ENCODE measurements at regions not wholly inside any gene's neighbourhood (a gene's known extent, or its start where the extent isn't known, plus 50 kb on each side); places are given as distances from the start of the nearest gene placed in this dataset.
"Not testable (repeated sequence)": the region's sequence is repeated elsewhere in the genome, so short reads cannot be mapped to it uniquely, and the experiment has no call there.

DNA sequence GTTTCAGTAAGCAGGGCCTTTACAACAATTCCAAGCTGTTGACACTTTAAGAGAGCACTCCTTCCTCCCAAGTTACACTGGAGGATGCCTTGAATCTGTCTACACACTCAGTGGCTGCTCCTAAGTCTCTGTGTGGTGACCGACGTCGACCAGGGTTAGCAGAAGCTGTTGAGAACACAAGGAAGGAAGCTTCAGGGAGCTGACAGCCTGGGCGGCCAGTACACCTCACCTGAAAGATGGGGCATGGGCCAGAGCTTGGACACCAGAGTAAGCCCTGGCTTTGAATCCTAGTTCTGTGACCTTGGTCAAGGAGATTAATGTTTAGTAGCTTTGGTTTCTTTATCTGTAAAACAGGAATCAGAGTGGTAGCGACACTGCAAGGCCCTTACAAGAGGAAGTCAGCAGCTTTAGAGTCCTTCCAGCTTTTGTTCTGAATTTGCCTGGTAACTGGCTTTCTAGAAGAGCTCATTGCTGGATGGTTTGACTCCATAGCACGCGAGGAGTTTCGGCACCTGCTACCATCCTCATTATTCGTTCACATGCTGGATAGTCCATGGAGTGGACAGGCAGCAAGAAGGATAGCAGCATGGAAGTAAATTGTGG lies 214.2 kb downstream of the FGF9 start:
- H3K27ac ChIP-seq, result no peak overlapping the region
- WGBS, 2 donors, result 76 to 79% methylated on average over 7 to 9 of the region's 9 CpGs
- no peak for DNase-seq
- H3K27me3 ChIP-seq, result no peaks in the 10 kb centered on the region
- no peaks in the 10 kb centered on the region for H3K4me1 ChIP-seq
- TF ChIP-seq, protein P1, sequence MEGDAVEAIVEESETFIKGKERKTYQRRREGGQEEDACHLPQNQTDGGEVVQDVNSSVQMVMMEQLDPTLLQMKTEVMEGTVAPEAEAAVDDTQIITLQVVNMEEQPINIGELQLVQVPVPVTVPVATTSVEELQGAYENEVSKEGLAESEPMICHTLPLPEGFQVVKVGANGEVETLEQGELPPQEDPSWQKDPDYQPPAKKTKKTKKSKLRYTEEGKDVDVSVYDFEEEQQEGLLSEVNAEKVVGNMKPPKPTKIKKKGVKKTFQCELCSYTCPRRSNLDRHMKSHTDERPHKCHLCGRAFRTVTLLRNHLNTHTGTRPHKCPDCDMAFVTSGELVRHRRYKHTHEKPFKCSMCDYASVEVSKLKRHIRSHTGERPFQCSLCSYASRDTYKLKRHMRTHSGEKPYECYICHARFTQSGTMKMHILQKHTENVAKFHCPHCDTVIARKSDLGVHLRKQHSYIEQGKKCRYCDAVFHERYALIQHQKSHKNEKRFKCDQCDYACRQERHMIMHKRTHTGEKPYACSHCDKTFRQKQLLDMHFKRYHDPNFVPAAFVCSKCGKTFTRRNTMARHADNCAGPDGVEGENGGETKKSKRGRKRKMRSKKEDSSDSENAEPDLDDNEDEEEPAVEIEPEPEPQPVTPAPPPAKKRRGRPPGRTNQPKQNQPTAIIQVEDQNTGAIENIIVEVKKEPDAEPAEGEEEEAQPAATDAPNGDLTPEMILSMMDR (IDR thresholded peaks at IDR 0.05), result no peak
- no peak for TF ChIP-seq POLR2A (IDR thresholded peaks at IDR 0.05)
- H3K36me3 ChIP-seq (ENCODE audit: low read depth, missing control alignments), result no peaks in the 10 kb centered on the region
- no peak overlapping the region for H3K4me3 ChIP-seq
- intact Hi-C loops (cut with DNase I; ENCODE audit: low total_unique reads), result no loop called here
- no peaks in the 10 kb centered on the region for H3K9me3 ChIP-seq

DNA sequence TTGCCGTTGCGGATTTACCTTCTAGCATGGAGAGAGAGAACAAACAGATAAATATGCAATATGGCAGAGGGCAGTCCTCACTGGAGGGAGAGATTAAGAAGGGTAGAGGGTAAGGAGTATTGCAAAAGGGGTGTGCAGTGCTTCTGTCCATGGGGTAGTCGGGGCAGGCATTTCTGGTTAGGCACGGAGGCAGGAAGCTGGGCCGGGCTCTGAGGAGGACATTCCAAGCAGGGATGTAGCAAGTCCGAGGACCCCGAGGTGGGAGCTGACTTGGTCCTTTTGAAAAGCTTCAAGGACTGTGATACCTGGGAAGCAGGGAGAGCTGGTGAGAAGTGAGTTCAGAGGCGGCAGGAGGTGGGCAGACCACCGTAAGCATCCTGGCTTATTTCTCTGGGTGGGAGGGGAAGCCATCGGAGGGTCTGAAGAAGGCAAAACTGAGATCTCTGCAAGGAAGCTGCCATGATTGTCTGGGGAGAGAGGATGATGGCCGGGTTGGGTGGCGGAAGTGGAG lies 214.9 kb downstream of the FGF9 start:
- 93 to 96% methylated on average over 12 of the region's 12 CpGs for WGBS, 2 donors
- intact Hi-C loops (cut with DNase I; ENCODE audit: low total_unique reads), result no loop called here
- H3K4me3 ChIP-seq, result no peak overlapping the region
- no peaks in the 10 kb centered on the region for H3K36me3 ChIP-seq (ENCODE audit: low read depth, missing control alignments)
- H3K4me1 ChIP-seq, result no peaks in the 10 kb centered on the region
- no peak for TF ChIP-seq POLR2A (IDR thresholded peaks at IDR 0.05)
- TF ChIP-seq, protein P1 (IDR thresholded peaks at IDR 0.05), result no peak
- no peak overlapping the region for H3K27ac ChIP-seq
- no peaks in the 10 kb centered on the region for H3K27me3 ChIP-seq
- no peak for DNase-seq
- H3K9me3 ChIP-seq, result no peaks in the 10 kb centered on the region

DNA sequence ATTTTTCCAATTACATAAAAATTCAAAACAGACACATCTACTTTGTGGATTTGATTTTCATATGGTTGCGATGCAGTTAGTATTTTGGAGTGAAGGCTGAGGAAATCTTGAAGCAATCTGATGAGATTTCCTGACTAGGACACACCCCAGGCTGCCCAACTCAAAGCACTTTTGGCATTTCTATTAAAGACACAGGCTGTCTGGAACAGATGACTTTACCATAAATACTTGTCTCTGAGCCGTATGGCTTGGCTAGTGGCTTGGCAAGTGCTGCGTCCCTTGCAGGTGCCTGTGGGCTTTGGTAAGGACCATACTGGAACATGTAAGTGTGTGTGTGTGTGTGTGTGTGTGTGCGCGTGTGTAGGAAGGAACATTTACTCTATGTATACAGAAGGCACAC lies 218.8 kb downstream of the FGF9 start:
- H3K27me3 ChIP-seq, result no peaks in the 10 kb centered on the region
- intact Hi-C loops (cut with DNase I; ENCODE audit: low total_unique reads), result no loop called here
- no peaks in the 10 kb centered on the region for H3K36me3 ChIP-seq (ENCODE audit: low read depth, missing control alignments)
- DNase-seq, result no peak
- H3K27ac ChIP-seq, result no peak overlapping the region
- no peaks in the 10 kb centered on the region for H3K4me1 ChIP-seq
- TF ChIP-seq, protein P1 (IDR thresholded peaks at IDR 0.05), result no peak
- TF ChIP-seq POLR2A (IDR thresholded peaks at IDR 0.05), result no peak
- H3K4me3 ChIP-seq, result no peak overlapping the region
- H3K9me3 ChIP-seq, result no peaks in the 10 kb centered on the region
- 81 to 90% methylated on average over 5 of the region's 5 CpGs for WGBS, 2 donors

DNA sequence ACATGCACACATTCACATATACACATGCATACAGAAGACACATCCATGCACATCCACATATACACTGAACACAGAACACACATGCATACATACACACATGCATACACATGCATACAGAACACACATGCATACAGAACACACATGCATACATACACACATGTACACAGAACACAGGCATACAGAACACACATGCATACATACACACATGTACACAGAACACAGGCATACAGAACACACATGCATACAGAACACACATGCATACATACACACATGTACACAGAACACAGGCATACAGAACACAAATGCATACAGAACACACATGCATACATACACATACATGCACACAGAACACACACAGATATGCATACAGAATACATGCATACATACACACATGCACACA lies 219.3 kb downstream of the FGF9 start:
- DNase-seq; H3K27me3 ChIP-seq; H3K27ac ChIP-seq; H3K4me1 ChIP-seq; H3K9me3 ChIP-seq; intact Hi-C loops (cut with DNase I; ENCODE audit: low total_unique reads); H3K4me3 ChIP-seq; H3K36me3 ChIP-seq (ENCODE audit: low read depth, missing control alignments): not testable (repeated sequence)

DNA sequence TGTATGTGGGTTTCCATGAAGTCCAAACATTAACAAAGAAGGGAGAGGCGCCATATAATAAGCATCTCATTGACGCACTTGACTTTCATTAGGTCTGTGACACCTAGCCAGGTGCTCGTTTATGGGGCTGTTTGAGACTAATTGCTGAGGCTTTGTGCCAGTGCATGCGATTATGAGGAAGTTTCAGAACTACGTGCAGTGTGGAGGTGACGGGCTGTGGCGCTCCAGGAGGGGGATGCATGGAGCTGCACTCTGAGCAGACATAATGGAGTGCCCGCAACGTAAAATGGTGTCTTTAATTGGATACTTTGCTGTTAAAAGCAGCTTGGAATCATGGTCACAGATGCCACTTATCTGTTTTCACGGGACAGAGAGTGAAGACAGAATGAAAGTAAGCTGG lies 223.2 kb downstream of the FGF9 start:
- H3K4me1 ChIP-seq, result no peaks in the 10 kb centered on the region
- no peaks in the 10 kb centered on the region for H3K27me3 ChIP-seq
- no peak overlapping the region for H3K27ac ChIP-seq
- TF ChIP-seq POLR2A (IDR thresholded peaks at IDR 0.05), result no peak
- TF ChIP-seq, protein P1 (IDR thresholded peaks at IDR 0.05), result no peak
- H3K9me3 ChIP-seq, result no peaks in the 10 kb centered on the region
- no peak overlapping the region for H3K4me3 ChIP-seq
- WGBS, 2 donors, result 82 to 86% methylated on average over 10 of the region's 10 CpGs
- H3K36me3 ChIP-seq (ENCODE audit: low read depth, missing control alignments), result no peaks in the 10 kb centered on the region
- no peak for DNase-seq
- intact Hi-C loops (cut with DNase I; ENCODE audit: low total_unique reads), result no loop called here

Data from testis (tissue), 2 donors.